ENCODE measurements at regions not wholly inside any gene's neighbourhood (a gene's known extent, or its start where the extent isn't known, plus 50 kb on each side); places are given as distances from the start of the nearest gene placed in this dataset.

DNA sequence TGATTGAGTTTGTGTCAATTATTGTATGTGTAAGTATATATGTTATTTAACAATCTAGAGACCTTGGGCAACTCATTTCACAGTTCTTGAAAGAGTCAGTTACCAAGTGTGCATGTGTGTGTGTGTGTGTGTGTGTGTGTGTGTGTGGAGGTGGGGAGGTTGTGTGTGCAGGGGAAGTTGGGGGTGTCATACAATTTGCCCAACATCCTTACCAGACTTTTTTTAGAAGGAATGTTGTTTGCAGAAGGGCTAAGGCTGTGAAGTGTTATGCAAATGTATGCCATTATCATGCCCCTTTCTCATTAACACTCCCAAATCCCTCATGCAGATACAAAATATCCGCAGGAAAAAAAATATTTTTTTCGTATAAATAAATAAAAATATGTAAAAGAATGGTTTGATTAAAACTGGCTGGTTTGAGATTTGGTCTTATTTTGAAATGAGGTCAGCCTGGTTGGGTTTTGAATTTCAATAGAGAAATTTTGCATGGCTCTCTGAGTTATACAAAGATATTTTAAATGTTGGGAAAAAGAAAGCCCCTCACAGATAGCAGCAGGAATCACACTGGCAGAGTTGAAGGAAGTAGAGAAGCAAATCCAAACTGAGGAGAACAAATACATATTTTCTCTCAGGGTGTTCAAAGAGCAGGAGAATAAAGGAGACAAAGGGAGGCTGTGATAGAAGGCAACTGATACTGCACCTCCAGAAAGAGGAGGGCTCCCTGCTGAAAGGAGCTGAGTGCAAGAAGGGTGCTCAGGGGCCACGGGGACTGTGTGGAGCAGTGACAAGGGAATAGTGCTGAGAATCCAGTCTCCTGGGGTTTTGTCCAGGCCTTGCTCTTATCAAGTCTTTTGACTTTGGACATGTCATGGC lies 1365.5 kb upstream of the CELF4 start (continued):
- TF ChIP-seq CHD7 (IDR thresholded peaks at IDR 0.05; ENCODE audit: insufficient replicate concordance, low read length) (peak; percentile 55), CBX5 (IDR thresholded peaks at IDR 0.05; ENCODE audit: low read depth, low read length) (no peak), POU5F1 (IDR thresholded peaks at IDR 0.05; ENCODE audit: low read depth, low read length) (no peak), POLR2A (IDR thresholded peaks at IDR 0.05; ENCODE audit: control extremely low read depth in 1 of 2, low read depth in 2 of 2, low read length in 2 of 2) (no peak), TEAD4 (IDR thresholded peaks at IDR 0.05; ENCODE audit: low read depth, low read length) (peak; percentile 53; the same call in 1 of the 2 replicates), ZNF274 (IDR thresholded peaks at IDR 0.05; ENCODE audit: borderline replicate concordance, extremely low read depth, low read length) (no peak), NRF1 (IDR thresholded peaks at IDR 0.05; ENCODE audit: low read depth, low read length) (no peak), GABPA (IDR thresholded peaks at IDR 0.05; ENCODE audit: borderline replicate concordance, insufficient read depth, low read length) (no peak)

Measured in H1 (cell line).